LHCN-M2 (cell line): ENCODE measurements at regions not wholly inside any gene's neighbourhood (a gene's known extent, or its start where the extent isn't known, plus 50 kb on each side); places are given as distances from the start of the nearest gene placed in this dataset.

Source experiments
- DNase-seq: peaks from one replicate; pipeline ENCODE4 v3.0.0-alpha.2; 2012; ENCODE audit warnings: low read depth

DNA sequence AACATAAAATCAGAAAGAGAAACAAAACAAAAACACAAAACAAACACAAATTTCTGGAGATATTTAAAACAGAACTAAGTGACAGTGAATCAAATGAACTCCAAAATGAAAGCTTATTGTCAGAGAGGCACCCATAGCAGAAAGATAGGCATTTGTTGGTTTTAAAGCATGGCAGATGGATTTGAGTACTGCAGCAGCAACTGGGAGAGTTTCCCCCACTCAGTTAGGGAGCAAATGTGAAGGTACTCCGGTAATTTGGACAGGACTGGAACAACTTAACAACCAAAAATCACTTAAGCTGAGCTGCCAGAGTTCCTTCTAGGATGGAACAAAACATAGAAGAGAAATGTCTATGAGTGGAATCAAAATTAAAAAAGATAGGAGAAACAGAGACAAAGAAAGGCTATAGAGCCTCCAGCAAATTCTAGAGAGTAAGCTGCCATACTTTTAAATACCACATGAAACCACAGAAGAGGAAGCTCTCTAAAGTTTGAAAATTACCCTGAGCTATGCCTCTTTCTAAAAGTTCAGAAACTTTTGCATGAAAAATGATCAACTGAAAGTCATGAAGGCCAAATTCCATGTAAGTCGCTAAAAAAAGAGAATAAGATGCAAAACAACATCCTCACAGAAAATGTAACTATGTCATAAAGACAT lies 1248.3 kb upstream of the USP15 start:
- DNase-seq, result no peak

DNA sequence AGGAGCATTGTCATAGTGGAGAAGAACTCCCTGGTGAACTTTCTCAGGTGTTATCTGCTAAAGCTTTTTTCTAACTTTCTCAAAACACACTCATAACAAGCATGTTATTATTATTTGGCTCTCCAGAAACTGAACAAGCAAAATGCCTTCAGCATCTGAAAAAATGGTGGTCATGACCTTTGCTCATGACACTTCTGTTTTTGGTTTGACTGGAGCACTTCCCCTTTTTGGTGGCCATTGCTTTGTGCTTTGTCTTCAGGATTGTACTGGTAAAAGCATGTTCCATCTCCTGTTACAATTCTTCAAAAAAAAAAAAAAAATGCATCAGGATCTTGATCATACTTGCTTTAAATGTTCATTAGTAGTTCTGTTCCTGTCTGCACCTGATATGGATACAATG lies 1241.6 kb upstream of the USP15 start:
- DNase-seq, result no peak

DNA sequence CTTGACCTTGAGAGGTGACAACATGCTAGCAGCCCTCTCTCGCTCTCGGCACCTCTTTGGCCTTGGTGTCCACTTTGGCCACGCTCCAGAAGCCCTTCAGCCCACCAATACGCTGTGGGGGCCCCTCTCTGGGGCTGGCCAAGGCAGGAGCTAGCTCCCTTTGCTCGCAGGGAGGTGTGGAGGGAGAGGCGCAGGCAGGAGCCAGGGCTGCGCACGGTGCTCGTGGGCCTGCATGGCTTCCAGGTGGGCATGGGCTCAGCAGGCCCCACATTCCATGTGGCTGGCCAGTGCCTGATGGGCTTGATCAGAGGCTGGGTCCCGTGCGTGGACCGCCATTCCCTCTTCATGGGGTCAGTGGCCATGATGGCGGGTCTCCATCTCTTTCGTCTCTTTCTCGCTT lies 1237.0 kb upstream of the USP15 start:
- no peak for DNase-seq

DNA sequence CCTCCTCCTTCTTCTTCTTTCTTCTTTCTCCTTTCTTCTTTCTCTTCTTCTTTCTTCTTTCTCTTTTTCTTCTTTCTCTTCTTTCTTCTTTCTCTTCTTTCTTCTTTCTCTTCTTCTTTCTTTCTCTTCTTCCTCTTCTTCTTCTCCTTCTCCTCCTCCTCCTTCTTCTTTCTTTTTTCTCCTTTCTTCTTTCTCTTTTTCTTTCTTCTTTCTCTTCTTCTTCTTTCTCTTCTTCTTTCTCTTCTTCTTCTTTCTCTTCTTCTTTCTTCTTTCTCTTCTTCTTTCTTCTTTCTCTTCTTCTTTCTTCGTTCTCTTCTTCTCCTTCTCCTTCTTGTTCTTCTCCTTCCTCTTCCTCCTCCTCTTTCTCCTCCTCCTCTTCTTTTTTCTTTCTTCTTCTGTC lies 1230.7 kb upstream of the USP15 start:
- no peak for DNase-seq

DNA sequence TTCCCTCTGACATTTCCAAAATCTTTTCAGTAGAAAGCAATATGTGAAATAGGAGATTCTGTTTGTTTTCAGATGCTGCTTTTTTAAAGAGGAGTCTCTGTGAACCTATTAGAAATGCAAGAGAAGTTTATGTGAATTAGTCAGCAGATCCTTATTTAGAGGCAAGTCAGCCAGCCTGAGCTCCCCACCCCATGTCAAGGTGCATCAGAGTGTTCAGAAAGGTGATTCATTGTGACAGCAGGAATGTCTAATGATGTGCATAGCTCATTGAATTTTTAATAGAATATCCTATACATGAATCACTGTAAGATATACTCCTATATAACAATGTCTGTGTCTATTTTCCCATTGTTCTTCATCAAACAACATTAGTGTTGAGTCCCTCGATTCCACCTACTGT lies 1222.4 kb upstream of the USP15 start:
- no peak for DNase-seq

DNA sequence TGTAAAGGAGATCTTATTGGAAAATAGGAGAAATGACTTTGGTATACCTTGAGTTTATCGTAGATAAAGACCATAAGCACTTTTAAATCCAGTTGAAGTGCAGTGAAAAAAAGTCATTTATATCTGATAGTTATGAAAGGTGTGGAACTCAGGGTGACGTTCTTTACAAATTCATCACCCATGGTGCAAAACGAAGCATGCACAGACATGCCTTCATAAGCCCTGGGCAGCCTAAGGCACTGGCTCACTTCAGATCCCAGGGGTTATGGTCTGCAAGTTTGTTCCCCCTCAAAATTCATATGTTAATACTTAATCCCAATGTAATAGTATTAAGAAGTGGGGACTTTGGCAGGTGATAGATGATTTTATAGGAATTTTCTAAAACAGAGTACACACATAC lies 1216.4 kb upstream of the USP15 start:
- no peak for DNase-seq

DNA sequence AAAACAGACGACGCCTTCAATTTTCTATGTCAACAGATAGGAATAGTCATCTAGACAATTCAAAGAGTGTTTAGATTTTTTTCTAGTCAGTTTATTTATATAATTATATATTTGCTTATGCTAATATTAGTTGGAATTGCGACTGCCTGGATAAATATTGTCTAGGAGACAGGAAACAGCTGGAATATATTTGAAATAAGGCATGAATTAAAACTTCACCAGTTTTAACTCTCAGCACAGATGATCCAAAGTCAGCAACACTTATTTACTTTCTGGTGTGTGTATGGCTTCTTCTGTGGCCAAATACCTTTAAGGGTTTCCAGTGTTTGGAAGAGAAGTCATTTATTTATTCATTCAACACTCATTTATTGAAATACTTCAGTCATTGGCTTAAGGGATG lies 1215.4 kb upstream of the USP15 start:
- no peak for DNase-seq

DNA sequence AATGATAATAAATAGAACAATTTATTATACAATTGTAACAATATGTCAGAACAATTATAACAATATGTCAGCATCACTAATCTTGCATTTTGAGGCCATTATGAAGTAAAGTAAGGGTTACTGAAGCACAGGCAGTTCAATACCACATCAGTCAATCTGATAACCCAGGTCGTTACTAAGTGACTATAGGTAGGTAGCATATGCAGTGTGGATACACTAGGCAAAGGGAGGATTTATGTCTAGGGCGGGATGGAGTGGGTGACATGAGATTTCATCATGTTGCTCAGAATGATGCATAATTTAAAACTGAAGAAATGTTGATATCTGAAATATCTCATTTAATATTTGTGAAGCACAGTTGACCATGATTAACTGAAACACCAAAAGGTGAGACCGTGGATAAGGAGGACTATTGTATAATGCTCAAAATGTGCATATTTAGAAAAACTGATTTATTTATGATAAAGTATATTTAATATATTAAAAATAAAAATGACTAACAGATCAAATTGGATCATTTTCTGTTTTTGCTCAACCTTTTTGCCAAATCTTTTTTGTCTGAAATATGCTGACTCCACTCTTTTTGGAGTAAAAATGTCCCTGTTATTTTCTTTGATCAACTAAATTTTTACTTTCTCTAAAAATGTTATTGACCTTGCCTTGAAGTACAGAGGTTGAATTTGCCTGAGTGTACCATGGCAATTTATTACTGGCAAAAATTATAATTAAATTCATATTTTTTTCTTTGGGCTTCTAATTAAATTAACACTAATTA lies 1189.4 kb upstream of the USP15 start:
- DNase-seq, result no peak

DNA sequence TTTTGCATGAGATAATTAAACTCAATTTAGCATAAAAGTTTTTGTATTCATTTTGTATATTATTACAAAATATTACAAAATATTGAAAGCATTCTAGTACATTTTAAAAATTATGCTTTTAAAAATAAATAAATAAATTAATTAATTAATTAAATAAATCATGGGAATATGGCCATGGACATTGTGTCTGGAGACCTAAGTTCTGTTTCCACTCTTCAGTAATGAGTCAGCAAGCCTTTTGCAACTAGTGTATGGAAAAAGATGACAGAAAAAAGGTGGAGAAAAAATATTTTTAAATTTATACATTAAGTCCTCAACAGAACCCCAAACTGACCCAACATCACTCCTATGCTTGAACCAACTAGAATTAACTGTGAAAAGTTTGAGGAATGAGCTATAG lies 1187.5 kb upstream of the USP15 start:
- DNase-seq, result no peak

DNA sequence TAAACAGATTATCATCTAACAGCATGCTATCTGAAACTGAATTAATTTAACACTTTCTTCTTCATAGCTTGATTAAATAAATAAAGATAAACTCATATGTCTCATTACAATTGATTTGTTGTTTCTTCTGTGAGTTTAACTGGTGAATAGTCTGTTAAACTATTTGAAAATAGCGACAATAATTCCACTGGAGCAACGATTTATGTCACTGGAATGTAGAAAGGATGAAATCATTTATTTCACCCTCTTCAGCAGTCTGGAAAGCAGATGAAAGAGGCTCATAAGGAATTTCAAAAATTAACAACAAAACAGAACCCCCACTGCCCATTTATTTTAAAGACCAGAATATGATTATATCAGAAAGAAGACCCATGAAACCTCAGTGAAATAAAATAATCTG lies 1165.1 kb upstream of the USP15 start:
- peak; percentile 1 for DNase-seq

DNA sequence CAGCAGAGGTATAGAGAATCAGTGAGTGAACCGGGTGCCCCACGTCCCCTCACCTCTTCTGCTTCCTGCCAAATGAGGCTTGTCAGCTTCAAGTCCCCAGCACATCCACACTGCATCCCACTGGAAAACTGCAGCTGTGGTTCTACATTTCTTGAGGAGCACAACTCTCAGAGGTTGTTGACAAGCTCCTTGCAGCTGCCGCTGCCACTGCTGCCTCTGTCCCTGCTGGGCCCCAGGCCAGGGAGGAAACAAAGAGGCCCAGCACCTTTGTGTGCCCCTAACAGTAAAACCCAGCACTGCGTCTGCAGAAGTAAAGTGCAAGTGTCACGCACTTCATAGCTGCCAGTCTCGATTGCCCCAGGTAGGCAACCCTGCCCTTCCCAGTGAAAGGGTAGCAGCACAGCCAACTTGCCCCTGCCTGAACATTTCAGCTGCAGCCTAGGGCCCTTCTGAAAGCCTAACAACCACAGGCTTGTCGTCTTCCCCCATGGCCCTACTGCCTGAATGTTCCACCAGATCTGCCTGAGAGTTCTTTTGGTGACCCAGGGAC lies 1162.1 kb upstream of the USP15 start:
- peak; percentile 0 for DNase-seq

DNA sequence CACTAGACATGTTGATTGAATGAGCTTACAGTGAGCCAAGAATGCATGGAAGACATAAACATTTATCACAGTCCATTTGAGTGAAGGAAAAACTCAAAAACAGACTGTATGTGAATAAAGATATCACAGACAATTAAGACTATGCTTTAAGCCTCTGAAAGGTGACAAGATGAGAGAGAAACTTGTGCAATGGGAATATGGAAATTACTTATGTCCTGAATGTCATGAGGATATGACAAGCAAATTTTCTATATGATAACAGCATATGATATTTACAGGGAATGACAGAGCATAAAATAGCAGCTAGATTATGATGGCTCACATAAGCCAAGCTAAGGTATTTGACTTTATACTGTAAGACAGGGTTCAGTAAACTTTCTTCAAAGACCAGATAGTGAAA lies 1153.1 kb upstream of the USP15 start:
- no peak for DNase-seq

DNA sequence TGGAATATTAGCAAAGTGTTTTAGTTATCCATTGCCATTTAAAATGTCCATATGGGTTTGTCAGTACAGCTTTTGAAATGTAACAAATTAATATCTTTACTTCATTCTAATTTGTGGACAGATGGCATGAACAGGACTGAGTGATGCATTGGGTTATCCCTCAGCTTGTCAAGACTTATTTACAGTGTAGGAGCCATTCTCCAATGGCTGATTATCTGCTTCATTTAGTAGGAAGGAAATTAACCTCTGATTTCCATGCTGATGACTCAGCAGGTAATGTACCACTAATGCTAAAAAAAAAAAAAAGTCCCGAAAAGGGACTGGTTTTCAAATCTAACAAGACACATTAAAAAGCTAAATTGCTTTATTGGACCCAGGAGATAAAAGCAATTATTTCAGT lies 1149.0 kb upstream of the USP15 start:
- DNase-seq, result no peak

DNA sequence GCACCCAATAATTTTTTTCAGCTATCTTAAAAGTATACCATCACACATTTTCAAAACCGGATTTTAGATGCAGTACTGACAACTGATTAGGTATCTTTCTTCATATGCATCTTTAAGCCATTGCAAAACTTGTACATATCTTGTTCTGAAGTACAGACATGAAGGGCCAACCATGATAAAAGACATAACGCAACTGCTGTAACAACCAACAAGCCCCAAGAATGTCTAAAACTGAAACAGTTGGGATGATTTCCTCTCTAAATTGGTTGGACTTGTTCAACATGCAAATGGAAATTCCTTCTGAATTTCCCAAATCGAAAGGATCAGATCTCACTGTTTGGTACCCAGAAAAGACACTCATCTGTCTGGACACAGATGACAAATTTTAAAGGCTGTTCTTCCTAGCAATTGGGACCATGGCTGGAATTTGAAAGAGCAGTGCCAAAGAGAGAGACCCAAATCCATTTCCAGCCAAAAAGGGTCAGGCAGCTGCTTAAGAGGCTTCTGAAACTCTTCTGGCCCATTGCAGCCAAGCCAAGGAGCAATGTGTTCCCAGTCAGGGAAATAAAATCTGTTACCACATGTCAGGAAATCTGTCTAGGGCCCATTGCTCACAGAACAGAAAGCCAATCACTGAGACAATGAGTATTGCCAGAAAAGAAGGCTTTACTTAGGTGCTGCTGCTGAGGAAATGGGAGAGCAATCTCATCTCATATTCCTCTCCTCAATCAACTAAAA lies 1122.4 kb upstream of the USP15 start:
- no peak for DNase-seq

DNA sequence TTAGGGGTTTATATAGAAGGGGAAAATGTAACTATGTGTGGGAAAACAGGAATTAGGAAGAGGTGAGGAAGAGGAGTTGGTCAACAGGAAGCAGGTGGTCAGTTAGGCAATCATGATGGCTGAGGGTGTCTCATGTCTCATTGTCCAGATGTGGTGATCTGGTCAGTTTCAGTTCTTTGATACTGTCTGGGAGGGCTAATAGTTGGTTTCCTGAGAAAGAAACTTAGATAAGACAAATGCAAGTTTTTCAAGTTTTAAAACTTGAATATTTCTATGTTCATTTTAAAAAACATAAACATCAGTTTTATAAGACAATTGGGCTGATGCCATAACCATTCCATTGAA lies 1121.8 kb upstream of the USP15 start:
- DNase-seq, result no peak

DNA sequence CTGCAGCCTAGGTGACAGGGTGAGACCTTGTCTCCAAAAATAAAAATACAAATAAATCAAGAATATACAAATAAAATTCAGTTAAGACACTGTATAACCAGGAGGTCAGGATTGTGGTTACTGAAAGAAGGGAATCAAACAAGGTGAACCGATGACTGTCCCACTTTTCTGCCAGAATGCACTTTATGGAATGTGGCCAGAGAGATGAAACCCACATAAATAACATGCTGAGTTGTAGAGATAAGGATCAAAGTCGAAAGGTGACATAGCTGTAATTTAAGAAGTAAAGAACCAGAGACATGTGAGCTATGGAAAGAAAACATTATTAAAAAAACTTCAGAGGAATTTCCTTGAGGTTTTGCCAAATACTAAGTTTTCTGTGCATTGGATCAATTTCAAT lies 1098.2 kb upstream of the USP15 start:
- no peak for DNase-seq

DNA sequence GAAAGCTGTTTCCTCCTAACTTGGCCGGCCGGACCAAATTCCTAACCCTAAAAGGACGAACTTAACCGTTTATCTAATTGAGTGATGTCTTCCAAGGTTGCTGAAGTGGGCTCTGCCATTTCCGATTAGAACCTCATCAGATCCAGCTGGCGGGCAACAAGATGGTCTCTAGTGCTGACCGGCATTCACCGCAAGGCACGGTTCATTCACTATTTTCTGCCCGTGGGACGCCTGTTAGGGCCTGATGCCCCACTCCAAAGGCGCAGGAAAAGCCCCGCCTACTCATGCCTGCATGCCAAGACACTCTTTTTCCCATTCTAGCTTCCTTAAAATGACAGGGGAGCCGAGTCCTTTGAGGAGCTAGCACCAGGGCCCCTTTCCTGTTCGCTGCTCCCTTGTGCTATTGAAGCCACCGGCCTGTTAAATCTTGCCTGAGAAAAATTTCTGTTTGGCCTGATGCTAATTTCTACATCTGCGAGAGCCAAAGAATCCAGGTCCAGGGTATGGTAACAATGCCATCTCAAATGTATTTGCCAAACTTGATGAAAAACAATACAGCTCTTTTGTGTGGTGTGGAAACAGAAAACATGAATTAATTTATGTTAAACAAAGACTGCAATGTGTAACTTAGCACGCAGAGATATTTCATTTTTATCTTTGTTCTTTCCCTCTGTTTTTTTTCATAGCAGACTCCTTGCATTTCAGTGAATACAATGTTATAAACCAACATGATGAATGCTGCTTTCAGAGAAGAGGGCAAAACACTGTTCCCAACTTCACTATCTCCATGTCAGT lies 1071.2 kb upstream of the USP15 start:
- DNase-seq, result no peak

DNA sequence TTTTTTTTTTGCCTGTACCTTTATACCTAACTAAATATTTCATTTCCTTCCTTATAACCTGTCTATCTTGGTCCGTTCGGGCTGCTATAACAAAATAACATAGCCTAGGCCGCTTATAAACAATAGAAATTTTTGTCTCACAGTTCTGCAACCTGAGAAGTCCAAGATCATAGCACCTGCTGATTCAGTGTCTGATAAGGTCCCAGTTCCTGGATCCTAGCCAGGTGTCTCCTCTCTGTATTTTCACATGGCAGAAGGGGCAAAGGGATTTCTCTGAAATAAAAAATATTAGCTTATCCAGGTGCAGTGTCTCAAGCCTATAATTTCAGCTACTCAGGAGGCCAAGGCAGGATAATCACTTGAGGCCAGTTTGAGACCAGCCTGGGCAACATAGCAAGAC lies 1046.6 kb upstream of the USP15 start:
- DNase-seq, result no peak

DNA sequence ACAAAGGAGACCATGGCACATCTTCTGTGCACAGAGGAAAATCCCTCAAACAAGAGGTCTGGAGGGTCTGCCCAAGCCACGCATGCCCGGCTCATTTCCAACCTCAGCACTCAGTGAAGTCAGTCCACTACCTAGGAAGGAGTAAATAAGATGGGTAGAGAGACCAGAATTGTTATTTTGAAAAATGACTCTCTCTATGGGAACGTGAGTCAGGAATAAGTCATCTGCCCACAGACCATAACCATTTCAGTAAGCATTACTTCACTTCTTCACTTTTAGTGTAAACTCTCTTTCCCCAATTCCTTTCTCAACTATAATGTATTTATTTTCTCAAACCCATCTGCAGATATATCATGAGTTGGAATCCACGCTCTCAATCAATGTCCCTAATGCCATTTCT lies 1039.9 kb upstream of the USP15 start:
- no peak for DNase-seq

DNA sequence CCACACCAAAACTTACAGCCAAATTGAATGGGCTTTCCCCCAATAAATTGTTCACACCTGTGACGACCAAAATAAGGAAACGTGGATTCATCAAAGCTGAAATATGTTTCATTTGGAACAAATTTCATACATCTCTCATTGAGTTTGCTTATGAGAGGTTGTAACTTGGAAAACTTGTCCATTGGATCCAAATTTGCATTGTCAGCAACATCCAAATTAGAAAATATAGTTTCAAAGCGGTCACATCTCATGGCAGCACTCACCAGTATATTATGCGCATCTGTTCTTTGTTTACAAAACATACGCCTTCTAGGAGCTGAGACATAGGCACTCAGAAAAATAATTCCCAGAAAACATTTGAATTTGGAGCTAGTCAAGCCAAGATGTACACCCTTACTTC lies 1028.2 kb upstream of the USP15 start:
- DNase-seq, result no peak

DNA sequence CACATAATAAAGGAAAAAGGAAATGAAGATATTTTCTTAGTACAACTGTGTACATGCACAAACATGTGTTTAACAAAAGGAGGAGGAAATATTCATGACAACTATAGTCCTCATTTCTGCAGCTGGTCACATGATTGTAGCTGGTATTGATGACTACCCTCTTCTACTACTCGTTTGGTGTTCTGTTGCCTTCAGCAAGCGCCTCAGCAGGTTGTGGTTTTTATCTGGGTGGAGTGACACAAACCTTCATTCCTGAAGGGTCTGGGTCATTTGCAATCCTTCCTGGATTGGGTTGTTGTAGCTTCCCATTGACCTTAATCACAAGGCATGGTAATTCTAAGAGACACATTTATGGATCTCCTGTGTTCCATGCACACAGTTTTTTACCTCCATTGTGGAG lies 1009.9 kb upstream of the USP15 start:
- DNase-seq, result no peak

DNA sequence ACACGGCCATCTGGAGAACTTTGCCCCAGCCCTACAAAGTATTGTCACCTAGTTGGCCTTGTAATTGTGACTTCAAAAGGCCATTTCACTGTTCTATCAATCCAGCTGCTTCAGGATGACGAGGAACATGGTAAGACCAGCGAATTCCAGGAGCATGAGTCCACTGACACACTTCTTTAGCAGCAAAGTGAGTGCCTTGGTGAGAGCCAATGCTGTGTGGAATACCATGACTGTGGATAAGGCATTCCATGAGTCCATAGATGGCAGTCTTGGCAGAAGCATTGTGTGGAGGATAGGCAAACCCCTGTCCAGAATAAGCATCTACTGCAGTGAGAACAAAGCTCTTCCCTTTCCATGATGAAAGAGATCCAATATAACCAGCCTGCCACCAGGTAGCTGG lies 1009.1 kb upstream of the USP15 start:
- DNase-seq, result no peak
